Prostate gland (tissue), 2 donors: ENCODE measurements at regions not wholly inside any gene's neighbourhood (a gene's known extent, or its start where the extent isn't known, plus 50 kb on each side); places are given as distances from the start of the nearest gene placed in this dataset.

Experiments
- DNase-seq: peaks from one replicate; pipeline ENCODE4 v3.0.0-alpha.2; 2019; ENCODE audit warnings: low spot score
- H3K27ac ChIP-seq, 2 donors: fragments of 200-600 bp; sonication (generic); 2 replicates each; pipeline ENCODE4 v1.5.1; 2017 to 2019
- H3K27me3 ChIP-seq: fragments of 200-600 bp; sonication (generic); replicated peaks from 2 replicates; pipeline ENCODE4 v1.5.1; 2019; ENCODE audit not compliant: insufficient read depth
- H3K36me3 ChIP-seq, 2 donors: fragments of 200-600 bp; sonication (generic); 1 replicate in 1 of 2; 2 replicates in 1 of 2; pipeline versions ENCODE4 v1.5.1 to v1.8.1; 2017 to 2019
- H3K4me1 ChIP-seq: fragments of 200-600 bp; sonication (generic); replicated peaks from 2 replicates; pipeline ENCODE4 v1.5.1; 2019
- H3K4me3 ChIP-seq, 2 donors: fragments of 200-600 bp; sonication (generic); 2 replicates each; pipeline ENCODE4 v1.5.1; 2017 to 2019
- H3K9me3 ChIP-seq: fragments of 200-600 bp; sonication (generic); 2 replicates; pipeline ENCODE4 v1.5.1; 2017
- POLR2A ChIP-seq: fragments of 450-650 bp; IDR thresholded peaks from one replicate; pipeline ENCODE4 v1.6.1; 2016; ENCODE audit warnings: antibody characterized with exemption, mild to moderate bottlenecking
- POLR2AphosphoS5 ChIP-seq: sonication (generic); formaldehyde crosslinking; IDR thresholded peaks from one replicate; pipeline ENCODE4 v1.6.1; 2017; ENCODE audit warnings: antibody characterized with exemption
- WGBS: methylation state at CpG from one replicate; pipeline ENCODE4 v1.1.5; 2018; 5-methylcytosine and 5-hydroxymethylcytosine counted together
- intact Hi-C: fragments of 100-400 bp; cut with DNase I; formaldehyde crosslinking; loops from one replicate; pipeline ENCODE4 v1.14.2; 2022
- TF ChIP-seq, protein P1 (sequence below), 4 experiments: fragments of 200-600 bp in 2 of 4; fragments of 450-650 bp in 2 of 4; sonication (generic) in 2 of 4; IDR thresholded peaks; 1 replicate in 3 of 4; 2 replicates in 1 of 4; pipeline ENCODE4 v1.5.1; 2016 to 2019; ENCODE audit warnings: antibody characterized with exemption in 4 of 4, mild to moderate bottlenecking in 2 of 4, moderate library complexity in 2 of 4

DNA sequence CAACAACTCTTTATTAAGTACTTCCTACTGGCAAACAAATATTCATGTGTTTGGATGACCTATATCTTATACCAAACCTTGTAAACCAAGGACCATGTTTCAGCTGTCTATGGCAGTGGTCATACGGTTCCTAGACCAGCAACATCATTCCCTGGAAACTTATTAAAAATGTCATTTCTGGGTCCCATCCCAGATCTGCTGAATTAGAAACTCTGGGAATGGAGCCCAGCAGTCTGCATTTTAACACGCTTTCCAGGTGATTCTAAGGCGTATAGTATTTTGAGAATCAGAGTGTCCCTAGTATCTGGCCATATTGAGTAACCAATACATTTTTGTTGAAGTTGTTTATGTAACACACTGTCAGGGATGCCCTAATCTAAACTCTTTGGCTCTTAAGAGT is 363.4 kb upstream of the LRRC3B start:
- H3K4me3 ChIP-seq: no peak overlapping the region
- TF ChIP-seq POLR2AphosphoS5 (no peak), POLR2A (no peak)
- TF ChIP-seq, protein P1, sequence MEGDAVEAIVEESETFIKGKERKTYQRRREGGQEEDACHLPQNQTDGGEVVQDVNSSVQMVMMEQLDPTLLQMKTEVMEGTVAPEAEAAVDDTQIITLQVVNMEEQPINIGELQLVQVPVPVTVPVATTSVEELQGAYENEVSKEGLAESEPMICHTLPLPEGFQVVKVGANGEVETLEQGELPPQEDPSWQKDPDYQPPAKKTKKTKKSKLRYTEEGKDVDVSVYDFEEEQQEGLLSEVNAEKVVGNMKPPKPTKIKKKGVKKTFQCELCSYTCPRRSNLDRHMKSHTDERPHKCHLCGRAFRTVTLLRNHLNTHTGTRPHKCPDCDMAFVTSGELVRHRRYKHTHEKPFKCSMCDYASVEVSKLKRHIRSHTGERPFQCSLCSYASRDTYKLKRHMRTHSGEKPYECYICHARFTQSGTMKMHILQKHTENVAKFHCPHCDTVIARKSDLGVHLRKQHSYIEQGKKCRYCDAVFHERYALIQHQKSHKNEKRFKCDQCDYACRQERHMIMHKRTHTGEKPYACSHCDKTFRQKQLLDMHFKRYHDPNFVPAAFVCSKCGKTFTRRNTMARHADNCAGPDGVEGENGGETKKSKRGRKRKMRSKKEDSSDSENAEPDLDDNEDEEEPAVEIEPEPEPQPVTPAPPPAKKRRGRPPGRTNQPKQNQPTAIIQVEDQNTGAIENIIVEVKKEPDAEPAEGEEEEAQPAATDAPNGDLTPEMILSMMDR (IDR thresholded peaks at IDR 0.05): no peak
- no peak overlapping the region for H3K27ac ChIP-seq
- no peaks in the 10 kb centered on the region for H3K4me1 ChIP-seq
- no peaks in the 10 kb centered on the region for H3K9me3 ChIP-seq
- no peaks in the 10 kb centered on the region for H3K36me3 ChIP-seq
- intact Hi-C loops: no loop called here
- H3K27me3 ChIP-seq: no peaks in the 10 kb centered on the region
- 73% methylated on average over 3 of the region's 3 CpGs for WGBS
- DNase-seq: no peak

DNA sequence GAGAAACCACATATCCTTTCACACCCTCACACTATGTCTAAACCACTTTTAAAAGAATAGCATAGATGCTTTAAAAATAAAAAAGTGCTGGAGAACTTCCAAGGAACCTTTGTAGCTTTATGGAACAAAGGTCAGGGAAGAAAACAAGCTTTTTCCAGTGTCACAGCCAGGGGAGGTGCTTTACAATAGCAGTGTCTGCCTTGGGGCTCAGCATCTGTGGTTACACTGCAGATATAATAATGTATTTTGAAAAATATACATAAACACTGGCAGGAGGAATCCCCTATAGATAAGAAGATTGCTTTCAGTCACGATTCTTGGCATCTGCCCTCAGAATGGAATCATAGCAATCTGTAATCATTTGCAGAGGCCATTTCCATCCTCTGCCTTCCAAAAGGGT is 362.4 kb upstream of the LRRC3B start:
- WGBS: 10% methylated on average over 1 of the region's 1 CpG
- Histone ChIP-seq H3K9me3 (no peaks in the 10 kb centered on the region), H3K4me3 (no peak overlapping the region), H3K27ac (no peak overlapping the region), H3K4me1 (no peaks in the 10 kb centered on the region), H3K27me3 (no peaks in the 10 kb centered on the region), H3K36me3 (no peaks in the 10 kb centered on the region)
- intact Hi-C loops: no loop called here
- TF ChIP-seq, protein P1 (IDR thresholded peaks at IDR 0.05): no peak
- no peak for TF ChIP-seq POLR2AphosphoS5
- TF ChIP-seq POLR2A: no peak
- no peak for DNase-seq

DNA sequence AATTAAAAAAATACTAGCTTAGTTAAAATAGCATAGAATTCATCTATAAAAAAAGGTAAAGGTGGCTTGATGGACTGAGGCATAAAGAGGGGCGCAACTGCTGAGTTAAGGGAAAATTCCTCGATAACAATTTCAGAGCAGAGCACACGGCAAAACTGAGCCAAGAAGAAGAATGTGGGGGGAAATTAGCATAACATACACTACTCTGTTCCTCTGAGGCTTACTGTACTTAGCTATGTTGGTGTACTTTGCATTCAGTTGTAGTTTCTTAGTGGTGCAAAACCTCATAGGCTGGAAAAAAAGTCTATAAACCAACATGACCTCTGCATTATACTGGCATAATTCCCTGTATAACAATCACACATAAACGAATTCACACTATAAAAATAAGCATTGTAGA is 357.9 kb upstream of the LRRC3B start:
- Histone ChIP-seq H3K27ac (no peak overlapping the region), H3K9me3 (no peaks in the 10 kb centered on the region), H3K36me3 (no peaks in the 10 kb centered on the region), H3K4me1 (no peaks in the 10 kb centered on the region), H3K27me3 (no peaks in the 10 kb centered on the region), H3K4me3 (no peak overlapping the region)
- TF ChIP-seq, protein P1 (IDR thresholded peaks at IDR 0.05): no peak
- TF ChIP-seq POLR2A (no peak), POLR2AphosphoS5 (no peak)
- intact Hi-C loops: no loop called here
- no peak for DNase-seq
- WGBS: 60% methylated on average over 4 of the region's 4 CpGs

DNA sequence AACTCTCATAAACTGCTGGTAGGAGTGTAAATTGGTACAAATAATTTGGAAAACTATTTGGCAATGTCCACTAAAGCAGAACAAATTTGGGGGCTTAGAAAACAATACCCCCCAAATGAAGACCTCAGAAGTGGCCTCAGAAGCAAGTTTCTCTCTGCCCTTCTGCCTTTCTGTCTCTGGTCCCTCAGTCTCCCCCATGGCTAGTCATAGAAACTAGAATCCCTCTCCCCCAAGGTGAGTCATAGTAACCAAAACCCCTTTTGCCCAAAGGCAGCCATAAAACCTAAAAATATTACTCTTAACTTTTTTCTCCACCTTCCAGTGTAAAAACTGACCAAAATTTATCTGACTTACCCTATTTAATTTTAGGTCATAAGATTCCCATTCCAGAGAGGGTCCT is 350.7 kb upstream of the LRRC3B start:
- intact Hi-C loops: no loop called here
- TF ChIP-seq, protein P1 (IDR thresholded peaks at IDR 0.05): no peak
- no peak for TF ChIP-seq POLR2A
- no peak for TF ChIP-seq POLR2AphosphoS5
- Histone ChIP-seq H3K36me3 (no peaks in the 10 kb centered on the region), H3K4me1 (no peaks in the 10 kb centered on the region), H3K9me3 (no peaks in the 10 kb centered on the region), H3K4me3 (no peak overlapping the region), H3K27me3 (no peaks in the 10 kb centered on the region), H3K27ac (no peak overlapping the region)
- no peak for DNase-seq

DNA sequence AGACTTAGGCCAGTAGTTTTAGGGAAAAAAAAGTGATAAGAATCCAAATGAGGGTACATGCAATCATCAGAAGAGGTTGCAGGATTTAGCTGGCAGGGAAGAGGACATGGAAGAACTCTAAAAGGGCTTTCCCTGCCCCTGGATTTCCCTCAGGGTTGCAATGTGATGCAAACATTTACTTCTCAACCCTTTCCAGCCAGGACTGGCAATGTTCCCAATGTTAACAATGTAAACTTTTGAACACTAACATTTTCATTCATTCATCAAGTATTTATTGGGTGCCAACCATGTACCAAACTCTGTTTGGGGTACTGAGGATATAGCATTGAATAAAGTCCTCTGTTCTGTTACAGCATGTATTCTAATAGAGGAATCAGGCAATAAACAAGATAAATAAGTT is 349.4 kb upstream of the LRRC3B start:
- H3K4me3 ChIP-seq: no peak overlapping the region
- no peaks in the 10 kb centered on the region for H3K9me3 ChIP-seq
- no peak overlapping the region for H3K27ac ChIP-seq
- DNase-seq: no peak
- no peaks in the 10 kb centered on the region for H3K27me3 ChIP-seq
- H3K4me1 ChIP-seq: no peaks in the 10 kb centered on the region
- H3K36me3 ChIP-seq: no peaks in the 10 kb centered on the region
- TF ChIP-seq POLR2AphosphoS5: no peak
- TF ChIP-seq, protein P1 (IDR thresholded peaks at IDR 0.05): no peak
- TF ChIP-seq POLR2A: no peak
- intact Hi-C loops: no loop called here
